Activated CD4-positive, alpha-beta memory T cell treated with anti-CD3 and anti-CD28 coated beads, Interleukin-2, amount 10 ng/mL, durations not matched to agents 7 days and 5 days (primary cell): ENCODE measurements at regions not wholly inside any gene's neighbourhood (a gene's known extent, or its start where the extent isn't known, plus 50 kb on each side); places are given as distances from the start of the nearest gene placed in this dataset.

Experiments
- CTCF ChIA-PET: fragments of 350-600 bp; sonication (Branson Sonifier 250); formaldehyde crosslinking; loops from one replicate; lab custom pipeline; 2021; ENCODE audit warnings: antibody characterized with exemption, inconsistent platforms; lab: Charles Lee
- POLR2A ChIA-PET: fragments of 350-600 bp; sonication (Branson Sonifier 250); formaldehyde crosslinking; loops from one replicate; lab custom pipeline; 2021; ENCODE audit warnings: antibody characterized with exemption; lab: Charles Lee
- DNase-seq: peaks from one replicate; pipeline ENCODE4 v3.0.0-alpha.2; 2020
- H3K27ac Mint-ChIP-seq: one replicate; pipeline ENCODE4 v1.8.0; 2021; ENCODE audit warnings: mild to moderate bottlenecking, mixed read lengths
- H3K27me3 Mint-ChIP-seq: one replicate; pipeline ENCODE4 v1.8.0; 2021; ENCODE audit warnings: mixed read lengths
- H3K36me3 Mint-ChIP-seq: one replicate; pipeline ENCODE4 v1.8.0; 2021; ENCODE audit warnings: low read depth, mixed read lengths
- H3K4me1 Mint-ChIP-seq: one replicate; pipeline ENCODE4 v1.8.0; 2021; ENCODE audit warnings: mixed read lengths
- H3K4me3 Mint-ChIP-seq: one replicate; pipeline ENCODE4 v1.8.0; 2021; ENCODE audit warnings: mild to moderate bottlenecking, mixed read lengths
- H3K9me3 Mint-ChIP-seq: one replicate; pipeline ENCODE4 v1.8.0; 2021; ENCODE audit warnings: mixed read lengths

DNA sequence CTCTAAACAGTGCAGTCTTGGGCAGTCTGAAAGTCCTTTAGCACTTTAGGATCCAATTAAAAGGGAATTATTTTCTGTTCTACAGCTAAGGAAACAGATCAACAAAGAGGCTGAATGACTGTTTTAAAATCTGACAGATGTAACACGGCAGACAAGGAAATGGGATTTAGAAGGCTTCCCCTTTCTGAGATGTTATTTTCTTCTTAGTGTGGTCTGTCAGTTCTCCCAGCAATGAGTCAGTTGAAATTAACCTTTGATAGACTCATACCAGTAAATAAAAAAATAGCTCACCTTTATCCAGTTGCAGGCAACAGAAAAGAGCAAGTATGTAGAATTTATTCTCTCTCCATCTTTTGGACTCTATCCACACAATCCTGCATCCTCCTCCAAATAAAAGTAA lies 98.1 kb downstream of the NEDD1 start:
- no peak for DNase-seq
- CTCF ChIA-PET: no interaction called here
- no peaks in the 10 kb centered on the region for H3K4me1 Mint-ChIP-seq
- POLR2A ChIA-PET: no interaction called here
- H3K4me3 Mint-ChIP-seq: no peak overlapping the region
- no peak overlapping the region for H3K27ac Mint-ChIP-seq
- H3K27me3 Mint-ChIP-seq: peaks cover 12% of the 10 kb centered on the region
- H3K36me3 Mint-ChIP-seq: no peaks in the 10 kb centered on the region
- H3K9me3 Mint-ChIP-seq: no peaks in the 10 kb centered on the region

DNA sequence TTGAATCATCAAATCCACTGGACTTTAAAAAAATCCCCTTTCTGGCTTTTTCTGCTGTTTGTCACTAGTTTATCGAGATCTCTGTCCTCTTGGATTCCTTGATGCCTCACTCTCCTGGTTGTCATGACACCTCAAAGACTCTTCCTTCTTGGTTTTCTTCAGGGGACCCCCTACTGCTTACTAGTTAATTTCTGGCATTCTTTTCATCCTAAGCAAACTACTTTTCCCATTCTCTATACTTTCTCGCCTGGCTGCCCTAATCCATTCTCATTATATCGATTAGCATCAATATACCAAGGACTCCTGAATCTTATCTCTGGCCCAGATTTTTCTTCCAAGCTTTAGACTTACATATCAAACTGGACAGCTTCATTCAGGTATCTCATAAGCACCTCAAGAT lies 98.6 kb downstream of the NEDD1 start:
- H3K4me3 Mint-ChIP-seq: no peak overlapping the region

DNA sequence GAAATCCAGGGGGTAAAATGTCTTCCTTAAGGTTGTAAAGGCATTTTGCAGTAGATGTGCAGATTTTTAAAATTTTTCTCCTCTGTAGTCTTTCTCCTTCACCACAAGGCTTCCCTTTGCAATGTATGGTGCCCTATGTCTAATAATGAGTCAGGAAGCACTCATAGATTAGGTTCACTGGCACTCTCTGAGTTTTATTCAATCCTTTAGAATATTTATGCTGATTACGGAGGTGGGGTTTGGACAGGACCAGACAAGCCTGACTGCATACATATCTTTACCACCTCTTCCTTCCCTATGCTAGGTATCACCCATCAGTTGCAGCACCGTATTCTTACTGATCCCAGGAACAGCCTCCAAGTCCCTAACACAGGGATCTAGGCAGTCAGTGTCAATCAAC lies 99.5 kb downstream of the NEDD1 start:
- H3K36me3 Mint-ChIP-seq: no peaks in the 10 kb centered on the region
- DNase-seq: no peak
- ChIA-PET POLR2A (no interaction called here), CTCF (no interaction called here)
- no peaks in the 10 kb centered on the region for H3K4me1 Mint-ChIP-seq
- no peak overlapping the region for H3K4me3 Mint-ChIP-seq
- H3K27me3 Mint-ChIP-seq: peaks cover 12% of the 10 kb centered on the region
- H3K9me3 Mint-ChIP-seq: no peaks in the 10 kb centered on the region
- no peak overlapping the region for H3K27ac Mint-ChIP-seq

More for the DNA sequence above, 98.6 kb downstream of the NEDD1 start:
- ChIA-PET CTCF (no interaction called here), POLR2A (no interaction called here)
- DNase-seq: no peak
- Mint-ChIP-seq H3K27ac (no peak overlapping the region), H3K9me3 (no peaks in the 10 kb centered on the region), H3K27me3 (peaks cover 12% of the 10 kb centered on the region), H3K36me3 (no peaks in the 10 kb centered on the region), H3K4me1 (no peaks in the 10 kb centered on the region)

DNA sequence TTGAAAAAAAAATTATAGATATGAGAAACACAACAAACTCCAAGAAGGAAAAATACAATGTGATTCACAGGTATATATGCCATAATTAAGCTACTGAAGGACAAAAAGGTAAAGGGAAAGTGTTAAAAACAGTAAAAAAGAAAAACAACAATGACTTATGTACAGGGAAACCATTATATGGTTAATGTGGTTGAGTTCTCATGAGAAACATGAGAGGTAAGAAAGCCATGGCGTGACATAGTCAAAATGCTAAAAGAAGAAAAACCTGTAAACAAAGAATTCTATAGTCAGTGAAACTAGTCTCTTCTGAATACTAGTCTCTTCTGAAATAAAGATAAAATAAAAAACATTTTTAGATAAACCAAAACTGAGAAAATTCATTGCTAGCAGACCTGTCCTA lies 109.1 kb downstream of the NEDD1 start:
- H3K36me3 Mint-ChIP-seq: no peaks in the 10 kb centered on the region
- no peak overlapping the region for H3K4me3 Mint-ChIP-seq
- POLR2A ChIA-PET: no interaction called here
- H3K27me3 Mint-ChIP-seq: peaks cover 5% of the 10 kb centered on the region
- H3K27ac Mint-ChIP-seq: no peak overlapping the region
- no peaks in the 10 kb centered on the region for H3K4me1 Mint-ChIP-seq
- CTCF ChIA-PET: no interaction called here
- H3K9me3 Mint-ChIP-seq: no peaks in the 10 kb centered on the region
- no peak for DNase-seq

DNA sequence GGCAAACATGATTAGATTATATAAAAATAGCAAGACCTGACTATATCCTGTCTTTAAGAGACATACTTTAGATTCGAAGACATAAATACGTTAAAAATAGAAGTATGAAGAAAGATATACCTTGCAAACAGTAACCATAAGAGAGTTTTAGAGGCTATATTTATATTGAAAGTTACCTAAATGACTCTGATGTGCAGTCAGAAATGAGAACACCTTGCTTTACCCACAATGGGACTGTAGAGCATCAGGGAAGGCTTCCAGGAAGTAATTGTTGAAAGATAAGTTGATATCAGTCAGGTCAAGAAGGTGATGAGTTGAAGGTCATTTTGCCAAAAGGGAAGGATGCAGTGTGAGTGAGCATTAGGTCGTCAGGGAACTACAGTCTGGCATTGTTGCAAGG lies 110.2 kb downstream of the NEDD1 start:
- Mint-ChIP-seq H3K9me3 (no peaks in the 10 kb centered on the region), H3K4me1 (no peaks in the 10 kb centered on the region), H3K27ac (no peak overlapping the region), H3K36me3 (no peaks in the 10 kb centered on the region), H3K27me3 (peaks cover 5% of the 10 kb centered on the region), H3K4me3 (no peak overlapping the region)
- no peak for DNase-seq
- ChIA-PET POLR2A (no interaction called here), CTCF (no interaction called here)

DNA sequence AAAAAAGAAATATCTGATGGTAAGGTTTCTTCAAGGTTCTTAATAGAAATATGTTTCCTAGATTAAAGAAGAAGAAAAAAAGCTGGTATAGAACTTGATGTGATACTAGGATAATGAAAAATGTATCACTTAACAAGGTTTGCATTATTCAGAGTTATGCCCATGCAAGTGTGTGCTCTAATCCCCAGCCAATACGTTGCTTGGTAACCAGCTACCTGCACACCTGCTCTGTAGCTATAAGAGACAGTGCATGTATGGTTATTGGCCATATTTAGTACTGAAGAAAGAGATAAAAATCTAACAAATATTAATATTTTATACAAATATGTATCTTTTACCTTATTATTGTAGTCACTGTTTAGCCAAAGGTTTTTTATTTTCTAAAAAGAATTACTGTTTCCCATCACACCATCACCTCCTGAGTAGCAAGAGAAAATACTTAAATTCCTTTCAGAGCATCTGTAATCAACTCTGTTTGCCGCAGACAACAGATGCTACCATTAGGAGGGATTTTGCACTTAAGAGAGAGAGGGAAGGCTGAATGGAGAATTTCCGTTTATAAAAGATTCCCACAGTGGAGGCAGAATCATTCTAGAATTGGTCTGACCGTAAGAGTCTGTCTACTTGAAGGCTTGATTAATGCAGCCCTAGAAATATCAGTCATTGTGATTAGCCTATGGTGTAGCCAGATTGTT lies 115.6 kb downstream of the NEDD1 start:
- peaks cover 2% of the 10 kb centered on the region for H3K27me3 Mint-ChIP-seq
- H3K4me3 Mint-ChIP-seq: no peak overlapping the region
- ChIA-PET CTCF (no interaction called here), POLR2A (no interaction called here)
- no peak for DNase-seq
- no peaks in the 10 kb centered on the region for H3K36me3 Mint-ChIP-seq
- no peaks in the 10 kb centered on the region for H3K9me3 Mint-ChIP-seq
- no peaks in the 10 kb centered on the region for H3K4me1 Mint-ChIP-seq
- H3K27ac Mint-ChIP-seq: no peak overlapping the region

DNA sequence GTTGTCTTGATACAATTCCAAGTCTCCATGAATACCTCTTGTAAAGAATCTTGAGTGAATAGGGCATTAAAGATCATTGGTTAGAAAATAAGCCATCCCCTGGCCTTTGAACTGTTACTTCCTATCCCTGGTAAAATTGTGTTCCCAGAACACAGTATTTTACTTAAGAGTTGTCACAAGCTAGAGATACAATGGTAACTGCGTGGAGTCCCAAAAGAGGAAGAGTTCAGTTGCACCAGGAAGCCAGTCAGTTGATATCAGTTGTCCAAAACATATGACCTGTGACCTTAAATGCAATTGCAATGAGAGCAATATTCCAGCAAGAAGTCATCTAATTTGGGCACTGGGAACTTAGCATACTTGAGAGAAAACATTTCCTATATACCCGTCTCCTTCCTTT lies 117.3 kb downstream of the NEDD1 start:
- ChIA-PET POLR2A (no interaction called here), CTCF (no interaction called here)
- no peak for DNase-seq
- Mint-ChIP-seq H3K27ac (no peak overlapping the region), H3K4me1 (no peaks in the 10 kb centered on the region), H3K27me3 (peaks cover 2% of the 10 kb centered on the region), H3K4me3 (no peak overlapping the region), H3K36me3 (no peaks in the 10 kb centered on the region), H3K9me3 (no peaks in the 10 kb centered on the region)

DNA sequence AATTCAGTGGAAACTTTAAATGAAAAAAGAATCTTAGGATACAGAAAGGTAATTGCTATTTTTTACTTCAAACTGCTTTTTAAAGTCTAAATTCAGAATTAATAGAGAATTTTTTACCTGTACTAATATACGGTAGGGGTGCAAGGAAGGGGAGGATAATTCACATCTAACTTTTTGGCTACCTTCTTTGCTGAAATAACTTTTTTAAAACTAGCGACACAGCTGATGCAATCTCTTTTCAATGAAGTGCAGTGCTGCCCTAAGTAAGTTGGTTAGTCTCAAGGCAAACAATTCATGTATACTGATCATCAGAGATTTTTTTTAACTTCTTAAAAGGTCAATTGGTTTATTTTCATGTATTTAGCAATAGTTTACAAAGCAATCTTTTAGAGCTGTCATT lies 119.8 kb downstream of the NEDD1 start:
- POLR2A ChIA-PET: no interaction called here
- Mint-ChIP-seq H3K4me3 (no peak overlapping the region), H3K27me3 (no peaks in the 10 kb centered on the region), H3K27ac (no peak overlapping the region), H3K9me3 (no peaks in the 10 kb centered on the region), H3K36me3 (no peaks in the 10 kb centered on the region), H3K4me1 (no peaks in the 10 kb centered on the region)
- DNase-seq: no peak
- CTCF ChIA-PET: no interaction called here

DNA sequence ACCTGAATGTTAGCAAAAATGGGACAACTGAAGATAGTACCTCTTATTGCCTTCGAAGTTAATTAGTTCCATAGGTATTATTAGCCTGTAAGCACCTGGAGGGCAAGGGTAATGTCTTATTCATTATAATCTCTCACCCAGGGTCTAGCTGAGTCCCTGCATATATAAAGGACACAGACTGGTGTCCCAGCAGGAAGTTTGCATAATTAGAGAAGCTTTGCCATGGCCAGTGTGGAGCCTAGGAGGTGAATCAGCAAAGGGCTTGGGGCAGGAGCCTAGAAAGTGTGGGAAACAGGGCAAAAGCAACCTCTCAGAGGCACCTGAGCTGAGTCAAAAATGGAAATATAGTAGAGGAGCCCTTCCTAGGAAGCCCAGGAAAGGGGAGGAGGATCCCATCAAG lies 120.4 kb downstream of the NEDD1 start:
- H3K4me3 Mint-ChIP-seq: no peak overlapping the region
- H3K36me3 Mint-ChIP-seq: no peaks in the 10 kb centered on the region
- ChIA-PET CTCF (no interaction called here), POLR2A (no interaction called here)
- no peaks in the 10 kb centered on the region for H3K27me3 Mint-ChIP-seq
- H3K9me3 Mint-ChIP-seq: no peaks in the 10 kb centered on the region
- no peaks in the 10 kb centered on the region for H3K4me1 Mint-ChIP-seq
- no peak overlapping the region for H3K27ac Mint-ChIP-seq
- no peak for DNase-seq

DNA sequence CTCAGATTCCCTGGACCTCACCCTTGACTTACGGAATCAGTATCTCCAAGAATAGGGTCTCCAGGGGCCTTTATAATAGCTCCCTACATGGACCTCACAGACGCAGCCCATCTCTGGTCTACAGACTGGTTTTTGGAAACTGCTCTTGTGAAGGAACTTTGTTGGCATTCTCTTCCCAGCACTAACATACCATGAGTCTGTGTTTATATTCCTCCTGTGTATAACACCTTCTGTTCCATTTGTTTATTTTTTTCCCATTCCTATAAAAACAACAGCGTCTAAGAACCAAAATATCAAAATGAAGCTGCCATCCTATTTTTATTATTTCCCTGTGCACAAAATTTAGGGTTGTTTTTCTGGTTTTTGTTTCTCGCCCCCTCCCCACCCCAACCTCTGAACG lies 131.1 kb downstream of the NEDD1 start:
- POLR2A ChIA-PET: no interaction called here
- CTCF ChIA-PET: no interaction called here
- Mint-ChIP-seq H3K27me3 (no peaks in the 10 kb centered on the region), H3K9me3 (no peaks in the 10 kb centered on the region), H3K36me3 (no peaks in the 10 kb centered on the region), H3K27ac (no peak overlapping the region), H3K4me3 (no peak overlapping the region), H3K4me1 (no peaks in the 10 kb centered on the region)
- no peak for DNase-seq

DNA sequence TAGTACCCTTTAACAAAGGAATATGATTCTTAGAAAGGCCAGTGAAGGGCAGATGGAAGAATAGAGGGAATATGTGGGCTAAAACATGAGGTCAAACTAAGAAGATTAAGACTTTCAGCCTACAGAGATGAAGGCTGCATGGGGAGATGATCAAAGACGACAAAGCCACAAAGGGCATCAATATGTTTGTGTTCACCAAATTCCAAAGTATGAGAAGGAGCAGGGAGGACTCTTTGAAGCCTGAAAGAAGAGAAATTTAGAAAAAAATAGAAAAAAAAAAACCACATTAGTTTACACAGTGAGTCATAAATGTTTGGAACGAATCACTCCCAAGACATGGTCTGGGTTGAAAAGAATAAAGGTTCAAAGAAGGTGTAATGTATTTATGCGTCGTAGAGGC lies 131.8 kb downstream of the NEDD1 start:
- Mint-ChIP-seq H3K36me3 (no peaks in the 10 kb centered on the region), H3K4me1 (no peaks in the 10 kb centered on the region), H3K27me3 (no peaks in the 10 kb centered on the region), H3K27ac (no peak overlapping the region), H3K4me3 (no peak overlapping the region), H3K9me3 (no peaks in the 10 kb centered on the region)
- no peak for DNase-seq
- CTCF ChIA-PET: interaction anchor here (0.6 kb wide), 1 partner anchor 1387 kb away, joined by 4 read pairs; no protein-coding TSS in a partner anchor
- POLR2A ChIA-PET: no interaction called here

DNA sequence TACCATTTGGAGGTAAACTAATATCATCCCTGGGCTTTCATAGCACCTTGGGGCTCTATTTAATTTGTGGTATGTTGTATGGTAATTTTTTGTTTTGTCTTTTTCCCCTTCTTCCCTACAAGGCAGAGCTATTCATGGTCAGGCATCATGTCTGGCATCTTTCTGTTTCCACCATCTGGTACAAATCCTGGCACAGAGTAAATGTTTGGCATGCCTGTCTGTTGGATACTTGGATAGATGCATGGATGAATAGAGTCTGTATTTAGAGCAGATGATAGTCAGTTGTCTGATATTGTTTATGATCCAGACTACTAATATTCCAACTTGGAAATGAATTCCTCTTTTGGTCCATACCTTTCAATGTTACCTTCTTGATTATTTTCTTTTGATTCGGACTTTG lies 139.8 kb downstream of the NEDD1 start:
- Mint-ChIP-seq H3K4me3 (no peak overlapping the region), H3K4me1 (no peaks in the 10 kb centered on the region), H3K27ac (no peak overlapping the region), H3K36me3 (no peaks in the 10 kb centered on the region), H3K27me3 (no peaks in the 10 kb centered on the region), H3K9me3 (no peaks in the 10 kb centered on the region)
- ChIA-PET CTCF (no interaction called here), POLR2A (no interaction called here)
- no peak for DNase-seq

DNA sequence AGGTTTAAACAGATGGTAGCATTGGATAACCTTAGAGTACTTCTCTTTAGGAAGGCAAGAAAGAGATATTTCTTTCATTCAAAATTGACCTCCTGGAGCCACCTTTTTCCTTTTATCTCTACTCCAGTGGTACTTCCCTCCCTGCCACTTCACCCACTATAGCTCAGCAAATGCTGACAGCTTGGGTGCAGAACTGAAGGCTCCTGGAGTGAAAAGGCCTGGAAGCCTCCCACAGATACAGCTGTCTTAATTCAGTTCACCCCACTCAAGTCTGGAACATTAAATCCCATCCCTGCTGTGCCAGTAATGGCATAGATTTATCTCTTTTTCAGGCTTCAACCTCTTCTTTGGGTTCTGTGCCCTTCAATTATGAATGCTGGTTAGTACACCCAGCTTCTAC lies 140.3 kb downstream of the NEDD1 start:
- no peaks in the 10 kb centered on the region for H3K4me1 Mint-ChIP-seq

DNA sequence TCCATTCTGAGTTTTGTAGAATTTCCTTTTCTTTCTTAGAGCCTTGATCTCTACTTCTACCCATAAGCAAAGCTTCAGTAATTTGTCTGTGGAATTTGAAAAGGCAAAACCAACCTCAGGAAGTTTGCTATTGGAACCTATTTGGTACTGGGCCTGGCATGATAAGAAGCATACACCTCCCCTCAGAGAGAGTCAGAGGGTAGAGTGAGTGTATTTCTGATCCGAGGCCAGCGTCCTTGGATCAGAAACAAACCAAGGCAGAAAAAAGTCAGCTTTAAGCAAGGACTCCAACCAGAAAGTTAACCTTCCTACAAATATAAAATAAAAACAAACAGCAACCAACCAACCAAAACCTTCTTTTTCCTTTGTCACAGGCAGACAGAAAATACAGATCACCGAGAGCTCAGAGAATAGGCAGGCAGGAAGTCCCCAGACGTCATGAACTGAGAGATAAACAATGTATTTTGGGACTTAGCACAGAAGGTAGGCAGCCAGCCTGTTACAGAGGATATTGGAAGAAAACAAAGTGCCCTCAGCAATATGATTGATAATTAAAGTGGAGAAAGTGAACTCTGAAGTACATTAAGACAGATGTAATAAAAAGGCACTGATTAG lies 141.5 kb downstream of the NEDD1 start:
- ChIA-PET POLR2A (no interaction called here), CTCF (no interaction called here)
- H3K27me3 Mint-ChIP-seq: no peaks in the 10 kb centered on the region
- H3K36me3 Mint-ChIP-seq: no peaks in the 10 kb centered on the region
- no peaks in the 10 kb centered on the region for H3K9me3 Mint-ChIP-seq
- DNase-seq: no peak
- H3K27ac Mint-ChIP-seq: no peak overlapping the region
- no peak overlapping the region for H3K4me3 Mint-ChIP-seq
- H3K4me1 Mint-ChIP-seq: no peaks in the 10 kb centered on the region

More for the DNA sequence above, 140.3 kb downstream of the NEDD1 start:
- Mint-ChIP-seq H3K27me3 (no peaks in the 10 kb centered on the region), H3K27ac (no peak overlapping the region), H3K9me3 (no peaks in the 10 kb centered on the region), H3K36me3 (no peaks in the 10 kb centered on the region), H3K4me3 (no peak overlapping the region)
- DNase-seq: no peak
- POLR2A ChIA-PET: no interaction called here
- CTCF ChIA-PET: no interaction called here
